HG03025 (cell line): ENCODE measurements at regions not wholly inside any gene's neighbourhood (a gene's known extent, or its start where the extent isn't known, plus 50 kb on each side); places are given as distances from the start of the nearest gene placed in this dataset.
"Not testable (repeated sequence)": the region's sequence is repeated elsewhere in the genome, so short reads cannot be mapped to it uniquely, and the experiment has no call there.

Experiments
- ATAC-seq: cut with Tn5 transposase; IDR thresholded peaks from one replicate; pipeline ENCODE4 v1.9.1; 2021; ENCODE audit warnings: mild to moderate bottlenecking, moderate library complexity; ENCODE audit not compliant: unreplicated experiment, low FRiP score

GRCh38 chr1:113185463-113186104, 112.6 kb downstream of the LRIG2 start:
- peak; percentile 94 for ATAC-seq

DNA sequence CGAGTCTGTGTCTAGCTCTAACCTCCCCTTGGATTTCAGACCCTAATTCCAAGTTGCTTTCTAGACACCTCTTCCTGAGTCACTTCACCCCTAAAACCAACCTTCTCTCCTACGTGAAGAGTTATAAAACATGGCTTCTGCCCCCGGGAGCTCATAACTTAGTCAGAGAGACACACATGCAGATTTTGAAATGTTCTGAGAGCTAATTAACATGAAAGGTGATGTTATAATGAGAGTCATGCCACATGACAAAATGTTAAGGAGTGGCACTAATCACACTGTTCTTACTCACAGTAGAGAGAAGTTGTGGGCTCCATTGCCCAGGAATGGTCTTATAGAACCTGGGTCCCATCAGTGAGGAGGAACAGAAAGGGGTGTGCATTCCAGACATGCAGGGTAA, 117.1 kb downstream of the LRIG2 start:
- no peak for ATAC-seq

GRCh38 chr1:113190930-113191329, 117.9 kb downstream of the LRIG2 start:
- no peak for ATAC-seq

GRCh38 chr1:113191579-113192076, 118.6 kb downstream of the LRIG2 start:
- no peak for ATAC-seq

- no peak for ATAC-seq
Measured at GRCh38 chr1:113192242-113192641, 119.2 kb downstream of the LRIG2 start.

- ATAC-seq: no peak
Measured at GRCh38 chr1:113192980-113193379, 120.0 kb downstream of the LRIG2 start.

DNA sequence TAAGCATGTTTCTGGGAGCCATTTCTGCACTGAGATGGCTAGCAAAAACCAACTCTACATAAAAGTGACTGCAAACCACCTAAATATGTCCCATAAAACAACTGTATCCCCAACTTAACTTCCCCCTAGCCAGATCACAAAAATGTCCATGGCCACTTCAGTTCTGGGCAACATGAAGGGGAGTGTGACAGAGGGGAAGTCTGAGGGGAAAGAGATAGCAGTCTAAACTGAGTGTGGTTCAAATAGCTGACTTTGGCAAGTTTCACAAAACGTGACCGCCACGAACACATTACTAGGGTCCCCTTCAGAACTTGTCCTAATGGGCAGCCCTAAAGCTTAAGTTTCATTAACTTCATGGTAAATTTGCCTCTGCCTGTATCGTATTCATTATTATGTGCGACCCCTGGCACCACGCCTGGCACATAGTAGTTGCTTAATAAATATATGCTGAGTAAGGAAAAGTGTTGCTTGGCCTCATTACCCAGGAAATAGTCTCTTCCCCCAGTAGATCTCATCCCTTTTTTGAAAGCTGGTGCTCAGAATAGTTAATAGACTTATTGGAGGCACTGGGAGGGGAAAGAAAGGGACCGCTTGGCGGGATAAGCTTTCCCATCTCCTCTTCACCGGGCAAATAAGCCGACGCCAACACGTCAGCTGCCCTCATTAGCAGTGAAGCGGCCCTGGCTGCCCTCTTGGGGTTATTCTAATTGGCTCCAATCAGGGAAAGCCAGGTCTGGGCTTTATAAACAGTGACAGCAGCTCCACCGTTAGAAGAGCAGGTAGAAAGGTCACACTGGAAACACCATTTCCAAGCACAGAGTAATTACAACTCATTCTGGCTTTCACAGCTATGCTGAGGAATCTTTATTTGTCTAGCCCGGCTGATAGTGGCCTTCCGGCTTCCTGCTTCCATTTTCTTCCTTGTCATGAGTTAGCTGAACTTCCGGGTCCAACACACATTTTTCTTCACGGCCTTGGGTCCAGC, 122.1 kb downstream of the LRIG2 start:
- no peak for ATAC-seq

GRCh38 chr1:113197719-113198330, 124.8 kb downstream of the LRIG2 start:
- no peak for ATAC-seq

- no peak for ATAC-seq
Measured at GRCh38 chr1:113198806-113199205, 125.8 kb downstream of the LRIG2 start.

DNA sequence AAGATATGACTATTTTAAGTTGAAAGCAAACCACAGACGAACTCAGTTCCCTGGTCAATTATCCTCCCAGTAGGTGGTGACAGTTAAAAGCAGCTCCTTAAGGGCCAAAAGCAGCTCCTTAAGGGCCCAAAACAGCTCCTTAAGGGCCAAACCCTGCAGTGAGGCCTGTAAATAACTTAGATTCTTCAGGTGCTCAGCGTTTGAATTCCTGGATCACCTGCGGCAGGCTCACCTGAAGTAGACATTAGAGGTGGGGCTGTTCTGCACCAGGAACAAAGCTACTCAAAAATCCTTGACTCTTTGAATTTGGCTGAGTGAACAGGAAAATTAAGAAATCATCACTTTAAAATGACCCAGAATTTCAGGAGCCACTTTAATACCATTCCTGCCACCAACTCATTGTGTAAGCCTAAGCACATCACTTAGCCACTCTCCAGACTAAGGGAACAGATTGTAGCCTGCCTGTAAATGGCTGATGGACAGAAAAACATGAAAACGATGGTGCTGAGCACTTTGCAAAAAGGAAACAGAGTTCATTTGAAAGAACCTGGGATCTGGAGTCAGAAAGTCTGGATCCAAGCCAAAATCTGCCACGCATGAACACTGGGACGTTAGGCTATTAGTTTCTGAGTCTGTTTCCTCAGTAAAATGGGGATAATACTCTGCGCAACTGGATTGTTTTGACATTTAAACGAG, 126.9 kb downstream of the LRIG2 start:
- ATAC-seq: no peak

DNA sequence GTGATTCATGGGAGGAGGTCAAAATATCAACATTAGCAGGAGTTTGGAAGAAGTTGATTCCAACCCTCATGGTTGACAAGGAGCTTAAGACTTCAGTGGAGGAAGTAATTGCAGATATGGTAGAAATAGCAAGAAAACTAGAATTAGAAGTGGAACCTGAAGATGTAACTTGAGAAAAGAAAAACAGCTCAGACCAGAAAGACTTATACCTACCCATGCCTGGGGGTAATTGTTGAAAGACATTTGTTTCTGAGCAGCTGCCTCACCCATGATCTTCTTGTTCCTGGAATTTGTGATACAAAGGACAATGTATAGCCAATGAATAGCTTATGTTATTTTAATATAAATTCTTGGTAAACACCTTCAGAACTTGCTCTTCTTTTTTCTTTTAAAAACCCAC, 128.6 kb downstream of the LRIG2 start:
- no peak for ATAC-seq

GRCh38 chr1:113205980-113206766, 133.2 kb downstream of the LRIG2 start:
- ATAC-seq: no peak

GRCh38 chr1:113207019-113207418, 134.0 kb downstream of the LRIG2 start:
- no peak for ATAC-seq

DNA sequence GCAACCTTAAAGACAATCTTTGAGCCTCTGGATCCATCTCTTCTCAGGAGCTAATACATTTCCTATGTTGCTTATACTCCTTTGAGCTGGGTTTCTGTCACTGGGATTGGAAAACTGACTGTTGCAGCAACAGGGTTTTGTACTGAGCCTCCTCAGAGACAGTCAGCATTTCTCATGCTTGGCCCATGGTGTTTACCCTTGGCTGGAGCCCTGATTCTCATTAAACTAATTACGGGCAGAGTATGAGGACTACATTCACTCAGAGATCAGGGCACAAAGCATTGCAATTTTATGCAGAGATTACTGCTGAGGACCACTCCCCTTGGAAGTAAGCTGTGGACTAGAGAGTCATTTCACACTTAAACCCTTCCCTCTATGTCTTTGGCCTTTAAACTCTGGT, 134.5 kb downstream of the LRIG2 start:
- ATAC-seq: no peak

- not testable (repeated sequence) for ATAC-seq
Measured at GRCh38 chr1:113208425-113208824, 135.4 kb downstream of the LRIG2 start.

DNA sequence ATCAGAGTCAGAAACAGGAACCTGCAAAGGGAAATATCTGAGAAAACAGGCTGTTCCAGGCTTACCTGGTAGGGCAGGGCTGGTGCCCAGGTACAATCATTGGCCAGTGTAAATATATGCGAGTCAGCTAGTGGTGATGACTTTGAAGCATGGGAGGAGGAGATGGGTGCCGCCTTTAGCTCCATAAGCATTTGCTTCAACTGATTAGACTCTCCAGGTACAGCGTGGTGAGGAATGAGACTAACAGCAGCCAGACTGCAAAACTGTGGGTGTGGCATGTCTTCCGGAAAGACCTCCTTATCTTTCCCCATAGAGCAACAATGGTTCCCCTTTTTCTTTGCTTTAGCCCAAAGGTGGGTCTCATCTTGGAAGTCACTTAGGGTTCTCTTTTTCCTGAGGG, 137.2 kb downstream of the LRIG2 start:
- no peak for ATAC-seq

DNA sequence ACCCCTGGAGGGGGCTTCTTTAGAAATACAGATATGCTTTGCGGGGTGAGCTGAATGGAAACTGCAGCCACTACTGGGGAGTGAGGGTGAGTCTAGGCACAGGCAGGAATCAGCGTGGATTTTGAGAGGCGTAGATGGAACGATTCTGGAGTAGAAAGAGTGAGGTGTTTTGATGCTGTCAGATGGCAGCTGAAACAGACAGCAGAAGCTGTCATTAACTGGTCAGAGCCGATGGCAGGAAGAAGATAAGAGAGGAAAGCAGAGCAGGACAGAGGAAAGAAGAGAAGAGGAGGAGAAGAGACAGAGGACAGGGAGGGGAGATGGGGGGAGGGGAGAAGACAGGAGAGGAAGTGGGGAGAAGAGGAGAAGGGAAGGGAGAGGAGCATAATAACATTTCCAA, 138.5 kb downstream of the LRIG2 start:
- no peak for ATAC-seq

- no peak for ATAC-seq
Measured at GRCh38 chr1:113215015-113215414, 142.0 kb downstream of the LRIG2 start.

DNA sequence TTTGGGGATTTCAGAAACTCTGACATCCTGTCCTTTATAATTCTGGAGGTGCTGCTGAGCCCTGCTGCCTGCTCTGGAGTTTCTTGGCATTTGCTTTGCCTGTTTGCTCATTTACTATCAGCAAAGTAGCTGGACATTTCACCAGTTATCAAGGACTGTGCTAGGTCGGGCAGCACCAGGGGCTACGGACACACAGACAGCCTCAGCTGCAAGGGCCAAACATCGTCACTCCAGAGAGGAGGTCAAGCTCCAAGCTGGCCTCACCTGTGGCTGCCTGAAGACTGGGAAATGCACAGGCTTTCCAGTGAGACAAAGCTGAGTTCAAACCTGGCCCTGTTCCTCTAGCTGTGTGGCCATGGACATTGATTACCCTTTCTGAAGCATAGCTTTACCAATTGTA, 143.7 kb downstream of the LRIG2 start:
- no peak for ATAC-seq
